ENCODE measurements at regions not wholly inside any gene's neighbourhood (a gene's known extent, or its start where the extent isn't known, plus 50 kb on each side); places are given as distances from the start of the nearest gene placed in this dataset.

- Histone ChIP-seq H3K27ac (ENCODE audit: low read depth in 2 of 2, low read length in 1 of 2) (no peak overlapping the region), H3K9ac (no peak overlapping the region), H3K36me3 (replicated peaks in 1 of 2; ENCODE audit: control insufficient read depth in 1 of 2, insufficient read depth in 2 of 2, low read length in 1 of 2) (no peaks in the 10 kb centered on the region), H3K4me3 (ENCODE audit: low read depth in 2 of 2, low read length in 1 of 2) (no peak overlapping the region), H3K9me2 (no peaks in the 10 kb centered on the region), H3K4me1 (ENCODE audit: control insufficient read depth in 1 of 2, insufficient read depth in 2 of 2, low read depth in 1 of 2, low read length in 1 of 2) (no peaks in the 10 kb centered on the region; a peak in 1 of 4 replicates), H3K9me3 (no peaks in the 10 kb centered on the region), H4K20me1 (ENCODE audit: insufficient read depth) (no peaks in the 10 kb centered on the region), H3K27me3 (ENCODE audit: insufficient read depth) (peaks cover 79% of the 10 kb centered on the region), H3K4me2 (no peak overlapping the region), H3K79me2 (ENCODE audit: insufficient read depth) (no peaks in the 10 kb centered on the region), H2AFZ (ENCODE audit: low read depth) (no peak overlapping the region), H3F3A (replicated peaks; ENCODE audit: insufficient read depth) (no peaks in the 10 kb centered on the region)
- no peak for TF ChIP-seq POLR2AphosphoS5 (IDR thresholded peaks at IDR 0.05; ENCODE audit: low read depth, low read length)
- DNase-seq, result no peak
- 15% methylated on average over 12 of the region's 12 CpGs for WGBS (ENCODE audit: low lambda C conversion rate)
- ChIA-PET POLR2A (no interaction called here), CTCF (no interaction called here)
Observed at GRCh38 chr21:36563341-36563926, 83.5 kb upstream of the CLDN14 start.

DNA sequence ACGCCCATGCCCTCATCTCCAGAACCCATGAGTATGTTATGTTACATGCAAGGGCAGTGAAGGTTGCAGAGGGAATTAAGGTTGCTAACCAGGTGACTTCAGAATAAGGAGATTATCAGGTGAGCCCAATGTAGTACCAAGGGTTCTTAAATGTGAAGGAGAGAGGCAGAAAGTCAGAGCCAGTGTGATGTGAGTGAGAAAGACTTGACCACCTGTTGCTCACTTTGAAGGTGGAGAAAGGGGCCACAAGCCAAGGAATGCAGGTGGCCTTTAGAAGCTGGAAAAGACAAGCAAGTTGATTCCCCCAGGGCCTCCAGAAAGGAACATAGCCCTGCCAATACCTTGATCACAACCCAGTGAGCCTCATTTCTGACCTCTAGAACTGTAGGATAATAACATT, 84.7 kb upstream of the CLDN14 start:
- WGBS (ENCODE audit: low lambda C conversion rate), result 0% methylated on average over 1 of the region's 1 CpG
- Histone ChIP-seq H3K9ac (no peak overlapping the region), H3K4me1 (ENCODE audit: control insufficient read depth in 1 of 2, insufficient read depth in 2 of 2, low read depth in 1 of 2, low read length in 1 of 2) (no peaks in the 10 kb centered on the region; a peak in 1 of 4 replicates), H3K9me3 (no peaks in the 10 kb centered on the region), H3K79me2 (ENCODE audit: insufficient read depth) (no peaks in the 10 kb centered on the region), H3K36me3 (replicated peaks in 1 of 2; ENCODE audit: control insufficient read depth in 1 of 2, insufficient read depth in 2 of 2, low read length in 1 of 2) (no peaks in the 10 kb centered on the region), H3K4me3 (ENCODE audit: low read depth in 2 of 2, low read length in 1 of 2) (no peak overlapping the region), H3K27ac (ENCODE audit: low read depth in 2 of 2, low read length in 1 of 2) (no peak overlapping the region), H3K9me2 (no peaks in the 10 kb centered on the region), H2AFZ (ENCODE audit: low read depth) (no peak overlapping the region), H3F3A (replicated peaks; ENCODE audit: insufficient read depth) (no peaks in the 10 kb centered on the region), H4K20me1 (ENCODE audit: insufficient read depth) (no peaks in the 10 kb centered on the region), H3K4me2 (no peak overlapping the region), H3K27me3 (ENCODE audit: insufficient read depth) (peaks cover 88% of the 10 kb centered on the region)
- no peak for TF ChIP-seq NFIC (IDR thresholded peaks at IDR 0.05; ENCODE audit: borderline replicate concordance)
- no peak for TF ChIP-seq RCOR1 (IDR thresholded peaks at IDR 0.05; ENCODE audit: low read length)
- TF ChIP-seq, protein P1, sequence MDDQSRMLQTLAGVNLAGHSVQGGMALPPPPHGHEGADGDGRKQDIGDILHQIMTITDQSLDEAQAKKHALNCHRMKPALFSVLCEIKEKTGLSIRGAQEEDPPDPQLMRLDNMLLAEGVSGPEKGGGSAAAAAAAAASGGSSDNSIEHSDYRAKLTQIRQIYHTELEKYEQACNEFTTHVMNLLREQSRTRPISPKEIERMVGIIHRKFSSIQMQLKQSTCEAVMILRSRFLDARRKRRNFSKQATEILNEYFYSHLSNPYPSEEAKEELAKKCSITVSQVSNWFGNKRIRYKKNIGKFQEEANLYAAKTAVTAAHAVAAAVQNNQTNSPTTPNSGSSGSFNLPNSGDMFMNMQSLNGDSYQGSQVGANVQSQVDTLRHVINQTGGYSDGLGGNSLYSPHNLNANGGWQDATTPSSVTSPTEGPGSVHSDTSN (IDR thresholded peaks at IDR 0.05), result no peak
- no peak for TF ChIP-seq EZH2phosphoT487 (IDR thresholded peaks at IDR 0.05; ENCODE audit: borderline replicate concordance, low read depth)
- no peak for TF ChIP-seq TCF12 (IDR thresholded peaks at IDR 0.05)
- no peak for TF ChIP-seq RXRA (IDR thresholded peaks at IDR 0.05; ENCODE audit: borderline replicate concordance, low read depth)
- TF ChIP-seq JUND (IDR thresholded peaks at IDR 0.05), result no peak
- no peak for TF ChIP-seq ELF1 (IDR thresholded peaks at IDR 0.05)
- no peak for TF ChIP-seq RFX5 (IDR thresholded peaks at IDR 0.05; ENCODE audit: low read length)
- TF ChIP-seq RAD21 (IDR thresholded peaks at IDR 0.05; ENCODE audit: low read length), result no peak
- TF ChIP-seq SMC3 (IDR thresholded peaks at IDR 0.05; ENCODE audit: low read depth, low read length), result no peak
- no peak for TF ChIP-seq IRF3 (IDR thresholded peaks at IDR 0.05; ENCODE audit: low read depth, low read length)
- TF ChIP-seq MXI1 (IDR thresholded peaks at IDR 0.05; ENCODE audit: low read depth, low read length), result no peak
- TF ChIP-seq EP300 (IDR thresholded peaks at IDR 0.05; ENCODE audit: borderline replicate concordance in 1 of 2, low read depth in 1 of 2, low read length in 1 of 2), result no peak
- TF ChIP-seq, protein P2, sequence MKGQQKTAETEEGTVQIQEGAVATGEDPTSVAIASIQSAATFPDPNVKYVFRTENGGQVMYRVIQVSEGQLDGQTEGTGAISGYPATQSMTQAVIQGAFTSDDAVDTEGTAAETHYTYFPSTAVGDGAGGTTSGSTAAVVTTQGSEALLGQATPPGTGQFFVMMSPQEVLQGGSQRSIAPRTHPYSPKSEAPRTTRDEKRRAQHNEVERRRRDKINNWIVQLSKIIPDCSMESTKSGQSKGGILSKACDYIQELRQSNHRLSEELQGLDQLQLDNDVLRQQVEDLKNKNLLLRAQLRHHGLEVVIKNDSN (IDR thresholded peaks at IDR 0.05; ENCODE audit: borderline replicate concordance, low read depth), result no peak
- no peak for TF ChIP-seq YY1 (IDR thresholded peaks at IDR 0.05; ENCODE audit: low read depth)
- TF ChIP-seq TAF1 (IDR thresholded peaks at IDR 0.05; ENCODE audit: borderline replicate concordance, low read depth, low read length), result no peak
- no peak for TF ChIP-seq GATA2 (CRISPR knock-in tag; IDR thresholded peaks at IDR 0.05)
- DNase-seq, result no peak
- ChIA-PET POLR2A (no interaction called here), CTCF (no interaction called here)
